ENCODE measurements at regions not wholly inside any gene's neighbourhood (a gene's known extent, or its start where the extent isn't known, plus 50 kb on each side); places are given as distances from the start of the nearest gene placed in this dataset.

GRCh38 chr19:30083125-30083681 lies 141.2 kb downstream of the URI1 start:
- no peak for DNase-seq

DNA sequence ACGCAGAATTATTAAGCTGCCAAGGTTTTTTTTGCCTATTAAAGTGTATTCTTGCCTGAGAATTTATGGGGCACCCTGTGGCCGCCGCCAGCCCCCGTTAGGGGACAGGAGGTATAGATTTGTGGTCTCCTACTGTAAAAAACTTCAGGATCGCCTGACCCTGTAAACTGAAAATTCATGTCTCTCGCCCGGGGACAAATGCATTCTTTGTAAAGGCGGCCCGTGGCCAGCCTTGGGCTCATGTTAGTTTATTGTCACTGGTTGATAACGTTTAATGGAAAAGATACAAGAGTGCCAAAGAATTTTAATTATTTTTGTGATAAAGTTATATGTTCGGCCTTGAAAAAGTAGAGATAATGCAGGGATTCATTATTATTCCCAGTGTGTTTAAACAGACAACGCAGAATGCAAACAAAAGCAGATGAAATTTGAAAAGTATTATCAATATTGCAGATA lies 141.7 kb downstream of the URI1 start:
- DNase-seq, result no peak

DNA sequence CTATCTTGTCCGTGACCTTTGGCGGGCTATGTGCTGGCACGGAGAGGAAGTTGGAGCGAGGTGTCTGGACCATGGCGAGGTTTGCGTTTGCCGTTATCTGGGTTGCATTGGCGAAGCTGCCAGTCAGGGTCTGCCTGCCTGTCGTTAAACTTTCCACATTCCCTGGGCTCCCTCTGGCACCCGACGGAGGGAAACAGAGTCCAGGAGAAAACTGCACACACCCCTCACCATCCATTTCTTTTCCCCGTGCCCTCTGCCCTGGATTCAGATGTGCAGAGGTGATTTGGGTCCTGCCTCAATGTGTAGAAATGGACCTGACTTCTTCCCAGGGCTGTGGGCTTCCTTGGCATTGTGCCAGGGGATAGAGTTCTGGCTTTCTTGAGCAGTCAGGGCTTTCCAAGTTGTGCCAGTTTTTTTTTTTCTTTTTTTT lies 142.4 kb downstream of the URI1 start:
- no peak for DNase-seq

GRCh38 chr19:30085394-30085793 lies 143.4 kb downstream of the URI1 start:
- DNase-seq, result no peak

- no peak for DNase-seq
Measured at GRCh38 chr19:30086220-30086619, 144.2 kb downstream of the URI1 start.

- no peak for DNase-seq
Measured at GRCh38 chr19:30086916-30087315, 144.9 kb downstream of the URI1 start.

DNA sequence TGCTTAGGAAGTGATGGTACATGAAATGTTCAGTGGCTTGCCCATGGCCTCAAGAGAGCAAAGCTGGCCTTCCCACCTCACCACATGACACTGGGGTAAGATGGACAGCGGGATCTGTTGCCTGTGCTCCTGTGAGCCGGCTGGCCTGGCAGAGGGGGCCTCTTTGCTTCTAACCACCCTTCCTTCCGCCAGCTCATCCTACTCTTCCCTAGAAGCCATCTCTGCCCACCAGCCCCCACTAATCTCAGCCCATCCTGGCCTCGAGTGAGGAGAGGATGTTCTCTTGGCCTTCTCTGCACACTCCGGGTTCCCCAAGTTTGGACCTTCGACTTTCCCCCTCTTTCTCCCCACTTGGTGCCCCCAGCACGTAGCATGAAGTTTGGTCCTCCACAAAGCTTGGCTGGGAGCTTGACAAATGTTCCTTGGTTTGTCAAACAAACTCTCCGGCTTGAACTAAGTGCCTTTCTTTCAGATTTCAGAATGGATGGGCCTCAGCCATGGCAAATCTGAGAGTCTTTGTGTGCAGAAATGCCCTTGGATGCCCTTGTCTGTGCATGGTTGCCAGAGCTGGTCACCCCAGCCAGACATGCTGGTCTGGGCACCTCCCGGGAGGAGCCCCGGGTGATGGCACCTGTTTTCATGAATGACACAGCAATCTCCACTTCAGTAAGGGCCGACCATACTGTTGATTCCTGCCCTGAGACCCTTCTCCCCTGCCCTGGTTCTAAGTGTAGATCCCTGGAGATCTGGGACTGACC lies 145.5 kb downstream of the URI1 start:
- DNase-seq, result no peak

- no peak for DNase-seq
Measured at GRCh38 chr19:30088567-30088966, 146.5 kb downstream of the URI1 start.

DNA sequence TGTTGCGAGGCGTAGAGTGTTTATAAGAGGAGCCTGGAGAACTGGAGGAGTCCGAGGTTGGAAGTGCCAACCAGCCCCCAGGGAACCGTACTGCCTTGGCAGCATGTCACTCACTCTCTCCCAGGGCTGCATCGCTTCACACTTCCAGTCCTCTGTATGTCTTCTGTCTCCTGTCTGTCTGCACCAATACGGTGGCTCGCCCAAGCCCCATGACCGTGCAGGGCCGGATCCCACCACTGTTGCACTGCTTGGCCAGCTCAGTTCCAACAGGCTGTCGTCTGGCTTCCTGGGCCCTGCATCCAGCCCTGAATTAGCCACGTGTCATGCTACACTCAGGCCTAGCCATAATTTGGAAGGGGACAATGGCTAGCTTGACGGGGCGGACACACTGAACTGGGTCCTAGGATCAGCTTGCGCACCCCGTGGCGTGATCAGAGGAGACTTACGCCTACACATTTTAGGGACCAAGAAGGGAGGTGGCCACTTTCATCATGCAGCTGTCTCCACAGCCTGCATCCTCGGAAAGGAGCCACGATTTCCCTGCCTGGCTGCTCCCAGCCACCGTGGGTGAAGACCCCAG lies 147.1 kb downstream of the URI1 start:
- no peak for DNase-seq

DNA sequence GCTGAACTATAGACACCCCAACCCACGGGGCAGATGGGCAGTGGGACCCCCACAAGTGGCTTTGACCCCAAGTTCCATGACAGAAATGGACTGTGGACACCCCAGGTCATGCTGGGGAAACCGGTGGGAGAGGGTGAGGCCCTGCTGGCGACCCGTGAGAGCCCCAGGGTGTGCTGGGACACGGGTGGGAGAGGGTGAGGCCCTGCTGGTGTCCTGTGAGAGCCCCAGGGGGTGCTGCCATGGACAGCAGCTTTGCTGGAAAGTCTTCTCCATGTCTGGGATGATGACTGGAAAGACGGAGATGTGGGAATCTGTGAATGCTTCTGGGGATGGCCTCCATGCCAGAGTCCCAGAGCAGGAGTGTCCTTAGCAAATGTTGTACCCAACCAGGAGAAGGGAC lies 148.4 kb downstream of the URI1 start:
- DNase-seq, result no peak

GRCh38 chr19:30090963-30091362 lies 148.9 kb downstream of the URI1 start:
- DNase-seq, result no peak

- no peak for DNase-seq
Measured at GRCh38 chr19:30091456-30091855, 149.4 kb downstream of the URI1 start.

DNA sequence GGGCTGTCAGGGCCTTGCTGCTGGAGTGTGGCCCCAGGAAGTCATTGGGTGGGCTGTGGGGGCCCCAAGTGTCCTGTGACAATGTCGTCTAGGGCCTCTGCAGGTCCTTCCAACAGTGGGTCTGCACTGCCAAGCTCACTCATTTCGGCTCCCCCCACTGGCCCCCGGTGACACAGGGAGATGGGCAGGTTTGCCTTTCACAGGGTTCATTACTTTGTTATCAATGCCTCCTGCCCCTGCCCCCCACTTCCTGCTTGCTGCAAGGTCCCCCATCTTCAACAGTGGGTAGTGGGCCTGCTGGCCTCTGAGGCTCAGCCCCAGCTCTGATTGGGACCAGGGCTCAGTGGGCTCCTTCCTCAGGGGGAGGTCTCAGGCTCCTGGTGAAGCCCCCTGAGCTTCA lies 149.8 kb downstream of the URI1 start:
- no peak for DNase-seq

- no peak for DNase-seq
Measured at GRCh38 chr19:30092721-30093569, 150.9 kb downstream of the URI1 start.

- DNase-seq, result no peak
Measured at GRCh38 chr19:30093966-30094755, 152.1 kb downstream of the URI1 start.

DNA sequence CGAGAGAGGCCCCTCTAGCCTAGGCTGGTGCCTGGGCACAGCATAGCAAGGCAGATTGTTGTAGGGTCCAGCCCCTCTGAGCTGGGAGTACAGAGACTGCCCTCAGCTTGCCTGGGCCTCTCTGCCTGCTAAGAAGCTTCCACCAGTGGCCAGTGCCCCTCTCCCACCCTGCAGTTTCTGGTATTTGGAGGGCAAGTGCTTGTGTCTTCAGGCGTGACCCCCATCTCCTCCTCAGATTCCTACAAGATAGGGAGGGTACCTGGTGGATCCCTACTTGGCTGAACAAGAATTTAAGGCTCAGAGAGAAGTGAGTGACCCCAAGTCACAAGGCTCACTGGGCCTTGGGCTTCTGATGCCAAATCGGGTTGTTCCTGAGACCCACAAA lies 152.7 kb downstream of the URI1 start:
- no peak for DNase-seq

DNA sequence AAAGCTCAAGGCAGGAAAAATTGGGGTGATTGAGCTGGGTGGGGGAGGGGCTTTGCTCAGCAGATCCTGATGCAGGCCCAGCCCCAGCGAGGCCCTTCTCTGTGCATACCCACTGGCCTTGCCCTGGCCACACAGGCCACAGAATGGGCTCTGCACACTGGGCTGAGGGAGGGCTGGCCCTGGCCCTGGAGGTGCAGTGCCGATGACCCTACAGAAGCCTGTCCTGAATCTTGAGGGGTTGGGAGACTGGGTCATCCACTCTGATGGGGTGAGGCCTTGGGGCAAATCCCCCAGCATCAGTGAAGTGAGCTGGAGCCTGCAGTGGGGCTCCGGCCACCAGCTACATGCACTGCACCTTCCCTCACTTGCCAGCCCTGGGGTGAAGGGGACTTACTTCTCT lies 153.1 kb downstream of the URI1 start:
- DNase-seq, result no peak

- no peak for DNase-seq
Measured at GRCh38 chr19:30096596-30097370, 154.7 kb downstream of the URI1 start.

DNA sequence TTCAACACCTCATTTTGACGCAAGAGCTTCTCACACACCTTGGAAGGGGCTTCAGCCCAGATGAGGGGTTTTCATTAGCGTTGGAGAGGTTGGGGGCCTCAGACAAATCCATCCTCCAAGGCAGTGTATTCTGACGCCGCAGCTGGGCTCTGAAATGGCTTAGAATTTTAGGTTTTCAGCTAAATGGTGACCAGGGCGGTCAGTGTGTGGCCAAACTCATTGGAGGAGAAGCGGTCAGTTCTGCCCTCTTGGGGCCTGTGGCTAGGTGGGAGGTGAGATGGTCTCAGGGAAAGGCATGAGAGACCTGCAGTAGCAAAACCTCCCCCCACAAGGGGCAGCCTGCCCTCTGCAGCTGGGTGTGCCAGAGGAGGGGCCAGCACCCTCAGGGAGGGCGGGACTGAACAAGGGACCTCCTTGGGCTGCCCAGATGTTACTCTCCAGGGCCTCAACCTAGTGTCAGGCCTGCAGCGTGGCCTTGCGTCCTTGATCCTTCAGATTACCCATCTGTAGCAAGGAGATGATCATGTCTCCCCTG lies 155.8 kb downstream of the URI1 start:
- DNase-seq, result no peak

DNA sequence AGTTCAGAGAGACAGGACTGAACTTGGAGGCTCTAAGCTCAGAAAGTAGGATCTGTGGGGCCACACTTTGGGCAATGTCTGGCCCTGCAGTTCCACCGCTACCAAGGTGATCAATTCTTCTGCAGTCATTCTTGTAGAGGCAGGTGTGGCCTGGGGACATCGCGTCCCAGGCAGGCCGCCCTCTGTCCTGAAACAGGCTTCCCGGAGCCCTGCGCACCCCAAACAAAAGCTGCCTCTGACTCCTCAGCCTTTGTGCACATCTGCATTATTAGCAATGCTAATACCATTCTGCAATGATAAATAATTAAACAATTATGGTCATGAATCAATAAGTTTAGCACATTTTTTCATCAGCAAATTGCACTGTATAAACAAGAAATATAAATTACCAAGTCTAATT lies 160.2 kb downstream of the URI1 start:
- no peak for DNase-seq

- no peak for DNase-seq
Measured at GRCh38 chr19:30102666-30103065, 160.6 kb downstream of the URI1 start.

Measured in hindlimb muscle (tissue), 1 donor.